ENCODE measurements at regions not wholly inside any gene's neighbourhood (a gene's known extent, or its start where the extent isn't known, plus 50 kb on each side); places are given as distances from the start of the nearest gene placed in this dataset.
"Not testable (repeated sequence)": the region's sequence is repeated elsewhere in the genome, so short reads cannot be mapped to it uniquely, and the experiment has no call there.

- DNase-seq: no peak
Observed at GRCh38 chr18:39311111-39311712, 1745.6 kb upstream of the CELF4 start.

- DNase-seq: not testable (repeated sequence)
Observed at GRCh38 chr18:39308931-39309521, 1743.4 kb upstream of the CELF4 start.

GRCh38 chr18:39305766-39306165 lies 1740.2 kb upstream of the CELF4 start:
- no peak for DNase-seq

GRCh38 chr18:39302481-39302880 lies 1736.9 kb upstream of the CELF4 start:
- DNase-seq: no peak

GRCh38 chr18:39299152-39299551 lies 1733.6 kb upstream of the CELF4 start:
- no peak for DNase-seq

GRCh38 chr18:39297225-39297624 lies 1731.6 kb upstream of the CELF4 start:
- no peak for DNase-seq

- no peak for DNase-seq
Observed at GRCh38 chr18:39296293-39296888, 1730.8 kb upstream of the CELF4 start.

- no peak for DNase-seq
Observed at GRCh38 chr18:39276764-39277163, 1711.2 kb upstream of the CELF4 start.

GRCh38 chr18:39274535-39274934 lies 1708.9 kb upstream of the CELF4 start:
- no peak for DNase-seq

- no peak for DNase-seq
Observed at GRCh38 chr18:39272230-39272629, 1706.6 kb upstream of the CELF4 start.

GRCh38 chr18:39271654-39272053 lies 1706.1 kb upstream of the CELF4 start:
- DNase-seq: no peak

- DNase-seq: no peak
Observed at GRCh38 chr18:39260565-39260964, 1695.0 kb upstream of the CELF4 start.

- no peak for DNase-seq
Observed at GRCh38 chr18:39259736-39260135, 1694.1 kb upstream of the CELF4 start.

GRCh38 chr18:39244242-39244641 lies 1678.6 kb upstream of the CELF4 start:
- no peak for DNase-seq

GRCh38 chr18:39241534-39241933 lies 1675.9 kb upstream of the CELF4 start:
- no peak for DNase-seq

- no peak for DNase-seq
Observed at GRCh38 chr18:39238981-39239660, 1673.5 kb upstream of the CELF4 start.

GRCh38 chr18:39235118-39235719 lies 1669.6 kb upstream of the CELF4 start:
- DNase-seq: no peak

- no peak for DNase-seq
Observed at GRCh38 chr18:39232937-39233336, 1667.3 kb upstream of the CELF4 start.

GRCh38 chr18:39232490-39232889 lies 1666.9 kb upstream of the CELF4 start:
- no peak for DNase-seq

GRCh38 chr18:39230086-39230803 lies 1664.6 kb upstream of the CELF4 start:
- DNase-seq: no peak

- DNase-seq: not testable (repeated sequence)
Observed at GRCh38 chr18:39227769-39228168, 1662.2 kb upstream of the CELF4 start.

GRCh38 chr18:39225373-39225772 lies 1659.8 kb upstream of the CELF4 start:
- DNase-seq: no peak

GRCh38 chr18:39223283-39223682 lies 1657.7 kb upstream of the CELF4 start:
- no peak for DNase-seq
